GM12878 (cell line): ENCODE measurements at regions not wholly inside any gene's neighbourhood (a gene's known extent, or its start where the extent isn't known, plus 50 kb on each side); places are given as distances from the start of the nearest gene placed in this dataset.

ENCODE experiments used
- ATAC-seq: fragments of 200-7000 bp; cut with Tn5 transposase; 3 replicates; pipeline ENCODE4 v1.9.1; 2020; ENCODE audit warnings: mild to moderate bottlenecking, moderate library complexity
- BruUV-seq: library from RNA; stranded (reverse); fragments of 400-500 nt; replicated peaks from 2 replicates; lab custom pipeline; 2021; lab: Mats Ljungman, UMichigan
- CTCF ChIA-PET: fragments of 300-600 bp; sonication (Branson Sonifier 250); formaldehyde crosslinking; extraction: SDS; loops from one replicate; lab custom pipeline; 2021; ENCODE audit warnings: inconsistent platforms; lab: Yijun Ruan, JAX
- POLR2A ChIA-PET: fragments of 350-600 bp; formaldehyde crosslinking; extraction: SDS; loops from one replicate; lab custom pipeline; 2021; ENCODE audit warnings: inconsistent platforms; lab: Charles Lee
- RAD21 ChIA-PET: fragments of 300-600 bp; sonication (Branson Sonifier 250); formaldehyde crosslinking; loops from one replicate; lab custom pipeline; 2023; ENCODE audit warnings: antibody characterized with exemption; ENCODE audit not compliant: unreplicated experiment; lab: Charles Lee
- SMC1A ChIA-PET: fragments of 300-600 bp; sonication (Branson Sonifier 250); formaldehyde crosslinking; loops from one replicate; lab custom pipeline; 2023; ENCODE audit not compliant: unreplicated experiment, uncharacterized antibody; lab: Charles Lee
- DNase-seq: peaks from one replicate; pipeline ENCODE4 v3.0.0-alpha.2; 2011; ENCODE audit warnings: low read depth, low spot score
- FAIRE-seq: peaks from 3 replicates; lab custom pipeline; 2011; peaks lifted over from hg19 to GRCh38; lab: Jason Lieb, UNC
- H2AFZ ChIP-seq: 2 replicates; pipeline ENCODE4 v1.6.0; 2011; ENCODE audit warnings: low read depth, low read length, control low read depth; ENCODE audit not compliant: control insufficient read depth
- H3K27ac ChIP-seq: 2 replicates; pipeline ENCODE4 v1.5.1; 2011; ENCODE audit warnings: control low read depth; ENCODE audit not compliant: control insufficient read depth, insufficient read depth
- H3K27me3 ChIP-seq, 2 experiments: replicated peaks in 1 of 2; 2 replicates each; pipeline versions ENCODE4 v1.6.0 to v1.6.1; 2011; ENCODE audit warnings: low read length in 1 of 2; ENCODE audit not compliant: control insufficient read depth in 2 of 2, insufficient read depth in 2 of 2
- H3K36me3 ChIP-seq, 2 experiments: 2 replicates each; pipeline ENCODE4 v1.5.1; 2011; ENCODE audit warnings: low read length in 1 of 2; ENCODE audit not compliant: control insufficient read depth in 2 of 2, insufficient read depth in 2 of 2
- H3K4me1 ChIP-seq: 2 replicates; pipeline ENCODE4 v1.6.1; 2011; ENCODE audit warnings: mild to moderate bottlenecking, low read length, moderate library complexity, mixed read lengths; ENCODE audit not compliant: control insufficient read depth, insufficient read depth
- H3K4me2 ChIP-seq: 2 replicates; pipeline ENCODE4 v1.6.0; 2011; ENCODE audit warnings: control low read depth; ENCODE audit not compliant: control insufficient read depth, insufficient read depth
- H3K4me3 ChIP-seq: fragments of 200-600 bp; sonication (generic); 2 replicates; pipeline ENCODE4 v1.5.1; 2016
- H3K79me2 ChIP-seq: 2 replicates; pipeline ENCODE4 v1.6.0; 2011; ENCODE audit warnings: low read length; ENCODE audit not compliant: control insufficient read depth, insufficient read depth
- H3K9ac ChIP-seq: 2 replicates; pipeline ENCODE4 v1.8.0; 2011; ENCODE audit warnings: low read length, control low read depth, mixed read lengths; ENCODE audit not compliant: control insufficient read depth, insufficient read depth
- H3K9me3 ChIP-seq: replicated peaks from 3 replicates; pipeline ENCODE4 v1.5.1; 2011; ENCODE audit warnings: mild to moderate bottlenecking, low read length; ENCODE audit not compliant: control insufficient read depth, insufficient read depth
- H4K20me1 ChIP-seq: 2 replicates; pipeline ENCODE4 v1.6.0; 2011; ENCODE audit not compliant: control insufficient read depth, insufficient read depth
- BCL11A ChIP-seq: IDR thresholded peaks from 2 replicates; pipeline ENCODE4 v1.6.1; 2011; ENCODE audit warnings: low read depth, low read length
- BCL3 ChIP-seq: IDR thresholded peaks from 2 replicates; pipeline ENCODE4 v1.6.1; 2011; ENCODE audit warnings: borderline replicate concordance, low read depth, mild to moderate bottlenecking, moderate library complexity, low read length; ENCODE audit not compliant: insufficient read depth, poor library complexity, severe bottlenecking
- BRCA1 ChIP-seq: IDR thresholded peaks from 2 replicates; pipeline ENCODE4 v1.6.1; 2011; ENCODE audit warnings: low read depth, low read length, improper control_type of control experiment
- CBFB ChIP-seq: IDR thresholded peaks from 2 replicates; pipeline ENCODE4 v1.6.1; 2016; ENCODE audit warnings: antibody characterized with exemption, low read depth
- E4F1 ChIP-seq: fragments of 450-650 bp; IDR thresholded peaks from 2 replicates; pipeline ENCODE4 v1.6.1; 2018; ENCODE audit warnings: borderline replicate concordance, mild to moderate bottlenecking; ENCODE audit not compliant: partially characterized antibody
- ESRRA ChIP-seq: IDR thresholded peaks from 2 replicates; pipeline ENCODE4 v1.6.1; 2012; ENCODE audit warnings: mild to moderate bottlenecking, low read length, improper control_type of control experiment
- LARP7 ChIP-seq: fragments of 450-650 bp; IDR thresholded peaks from 2 replicates; pipeline ENCODE4 v1.6.1; 2017; ENCODE audit warnings: mild to moderate bottlenecking
- MEF2B ChIP-seq: fragments of 450-650 bp; IDR thresholded peaks from 2 replicates; pipeline ENCODE4 v1.6.1; 2018; ENCODE audit warnings: mild to moderate bottlenecking, moderate library complexity; ENCODE audit not compliant: partially characterized antibody, poor library complexity, severe bottlenecking
- NFIC ChIP-seq: IDR thresholded peaks from 2 replicates; pipeline ENCODE4 v1.6.1; 2012; ENCODE audit warnings: low read depth, mild to moderate bottlenecking, inconsistent platforms, low read length, moderate library complexity
- RCOR1 ChIP-seq: conservative IDR thresholded peaks from 2 replicates; pipeline ENCODE4 v1.6.1; 2012; ENCODE audit warnings: low read depth, low read length, improper control_type of control experiment
- RUNX3 ChIP-seq: IDR thresholded peaks from 2 replicates; pipeline ENCODE4 v1.6.1; 2012; ENCODE audit warnings: low read length, inconsistent platforms
- SIN3A ChIP-seq: IDR thresholded peaks from 2 replicates; pipeline ENCODE4 v1.6.1; 2012; ENCODE audit warnings: low read depth, low read length, improper control_type of control experiment
- SIX5 ChIP-seq: IDR thresholded peaks from 2 replicates; pipeline ENCODE4 v1.6.1; 2011; ENCODE audit warnings: mild to moderate bottlenecking, low read depth, low read length, moderate library complexity; ENCODE audit not compliant: severe bottlenecking
- SKIL ChIP-seq: fragments of 450-650 bp; IDR thresholded peaks from 2 replicates; pipeline ENCODE4 v1.6.1; 2017; ENCODE audit warnings: mild to moderate bottlenecking, low read depth, inconsistent platforms; ENCODE audit not compliant: poor library complexity, severe bottlenecking
- YY1 ChIP-seq: IDR thresholded peaks from 2 replicates; pipeline ENCODE4 v1.6.1; 2011; ENCODE audit warnings: low read depth, mild to moderate bottlenecking, low read length
- ZNF24 ChIP-seq: fragments of 450-650 bp; IDR thresholded peaks from 2 replicates; pipeline ENCODE4 v1.6.1; 2017; ENCODE audit warnings: antibody characterized with exemption, mild to moderate bottlenecking
- ZNF592 ChIP-seq: fragments of 450-650 bp; IDR thresholded peaks from 2 replicates; pipeline ENCODE4 v1.6.1; 2017; ENCODE audit warnings: mild to moderate bottlenecking, moderate library complexity
- WGBS: methylation state at CpG from one replicate; pipeline ENCODE4 v1.1.6; 2016; ENCODE audit warnings: low lambda C conversion rate; ENCODE audit not compliant: insufficient replicate concordance, insufficient coverage; ENCODE audit errors: missing lambda C conversion rate; 5-methylcytosine and 5-hydroxymethylcytosine counted together
- in situ Hi-C: fragments of 300-500 bp; cut with MboI; formaldehyde crosslinking; loops from 9 replicates; pipeline ENCODE4 v1.14.3; 2018; ENCODE audit warnings: mixed read lengths
- intact Hi-C: fragments of 100-400 bp; cut with micrococcal nuclease; formaldehyde crosslinking; loops from one replicate; pipeline ENCODE4 v1.14.2; 2022; ENCODE audit not compliant: unreplicated experiment

- H3K4me3 ChIP-seq = no peak overlapping the region
- no peak for DNase-seq
- ChIA-PET RAD21 (no interaction called here), SMC1A (no interaction called here), POLR2A (no interaction called here), CTCF (no interaction called here)
- no peaks in the 10 kb centered on the region for H3K4me1 ChIP-seq
- ATAC-seq = no peak
- no peak overlapping the region for H3K9ac ChIP-seq
- no peak overlapping the region for H3K27ac ChIP-seq
- no peaks in the 10 kb centered on the region for H4K20me1 ChIP-seq
- 3% methylated on average over 2 of the region's 2 CpGs for WGBS
- H3K4me2 ChIP-seq = no peak overlapping the region
- H2AFZ ChIP-seq = no peak overlapping the region
- intact Hi-C loops = no loop called here
- H3K79me2 ChIP-seq = no peaks in the 10 kb centered on the region
- BruUV-seq = no TSS peak
- FAIRE-seq = no peak
- no peaks in the 10 kb centered on the region for H3K9me3 ChIP-seq
- H3K27me3 ChIP-seq = no peaks in the 10 kb centered on the region
- no peaks in the 10 kb centered on the region for H3K36me3 ChIP-seq
- in situ Hi-C loops = no loop called here
- no peak for TF ChIP-seq ZNF24
- no peak for TF ChIP-seq BRCA1
- no peak for TF ChIP-seq SKIL
- TF ChIP-seq RUNX3 = no peak
- no peak for TF ChIP-seq SIN3A
- no peak for TF ChIP-seq E4F1
- no peak for TF ChIP-seq ESRRA
- TF ChIP-seq RCOR1 = no peak
- TF ChIP-seq YY1 = no peak
- no peak for TF ChIP-seq NFIC
- TF ChIP-seq CBFB = no peak
- no peak for TF ChIP-seq BCL3
- no peak for TF ChIP-seq BCL11A
- no peak for TF ChIP-seq MEF2B
- no peak for TF ChIP-seq LARP7
- TF ChIP-seq ZNF592 = no peak
- no peak for TF ChIP-seq SIX5
These were observed 96.7 kb upstream of the BMP4 start for GRCh38 chr14:54053386-54053745.
